ENCODE measurements at regions not wholly inside any gene's neighbourhood (a gene's known extent, or its start where the extent isn't known, plus 50 kb on each side); places are given as distances from the start of the nearest gene placed in this dataset.

DNA sequence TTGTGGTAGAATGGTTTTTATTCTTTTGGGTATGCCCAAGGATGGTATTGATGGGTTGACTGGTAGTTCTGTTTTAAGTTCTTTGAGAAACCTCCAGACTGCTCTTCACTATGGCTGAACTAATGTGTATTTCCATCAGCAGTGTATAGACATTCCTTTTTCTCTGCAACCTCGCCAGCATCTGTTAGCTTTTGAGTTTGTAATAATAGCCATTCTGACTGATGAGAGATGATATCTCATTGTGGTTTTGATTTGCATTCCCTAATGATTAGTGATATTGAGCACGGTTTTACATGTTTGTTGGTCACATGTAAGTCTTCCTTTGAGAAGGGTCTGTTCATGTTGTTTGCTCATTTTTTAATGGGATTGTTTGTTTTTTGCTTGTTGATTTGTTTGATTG, 1348.7 kb upstream of the NXPH2 start:
- TF ChIP-seq, protein P1, sequence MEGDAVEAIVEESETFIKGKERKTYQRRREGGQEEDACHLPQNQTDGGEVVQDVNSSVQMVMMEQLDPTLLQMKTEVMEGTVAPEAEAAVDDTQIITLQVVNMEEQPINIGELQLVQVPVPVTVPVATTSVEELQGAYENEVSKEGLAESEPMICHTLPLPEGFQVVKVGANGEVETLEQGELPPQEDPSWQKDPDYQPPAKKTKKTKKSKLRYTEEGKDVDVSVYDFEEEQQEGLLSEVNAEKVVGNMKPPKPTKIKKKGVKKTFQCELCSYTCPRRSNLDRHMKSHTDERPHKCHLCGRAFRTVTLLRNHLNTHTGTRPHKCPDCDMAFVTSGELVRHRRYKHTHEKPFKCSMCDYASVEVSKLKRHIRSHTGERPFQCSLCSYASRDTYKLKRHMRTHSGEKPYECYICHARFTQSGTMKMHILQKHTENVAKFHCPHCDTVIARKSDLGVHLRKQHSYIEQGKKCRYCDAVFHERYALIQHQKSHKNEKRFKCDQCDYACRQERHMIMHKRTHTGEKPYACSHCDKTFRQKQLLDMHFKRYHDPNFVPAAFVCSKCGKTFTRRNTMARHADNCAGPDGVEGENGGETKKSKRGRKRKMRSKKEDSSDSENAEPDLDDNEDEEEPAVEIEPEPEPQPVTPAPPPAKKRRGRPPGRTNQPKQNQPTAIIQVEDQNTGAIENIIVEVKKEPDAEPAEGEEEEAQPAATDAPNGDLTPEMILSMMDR (IDR thresholded peaks at IDR 0.05; ENCODE audit: borderline replicate concordance, extremely low read depth, low read length, poor library complexity, severe bottlenecking), result no peak
- TF ChIP-seq EZH2 (IDR thresholded peaks at IDR 0.05; ENCODE audit: borderline replicate concordance, low read depth, low read length, severe bottlenecking), result no peak

Measured in DND-41 (cell line).